ENCODE measurements at regions not wholly inside any gene's neighbourhood (a gene's known extent, or its start where the extent isn't known, plus 50 kb on each side); places are given as distances from the start of the nearest gene placed in this dataset.

GRCh38 chr3:1903111-1903510 is 195.6 kb upstream of the CNTN4 start:
- TF ChIP-seq CTCF (conservative IDR thresholded peaks at IDR 0.05; ENCODE audit: low read depth, low read length), result no peak
- no peak overlapping the region for H3K4me3 ChIP-seq (ENCODE audit: low read depth, low read length)
- DNase-seq (ENCODE audit: low read depth), result no peak

GRCh38 chr3:1907911-1908310 is 190.8 kb upstream of the CNTN4 start:
- no peak for TF ChIP-seq CTCF (conservative IDR thresholded peaks at IDR 0.05; ENCODE audit: low read depth, low read length)
- no peak overlapping the region for H3K4me3 ChIP-seq (ENCODE audit: low read depth, low read length)
- DNase-seq (ENCODE audit: low read depth), result no peak

GRCh38 chr3:1908651-1909445 is 189.8 kb upstream of the CNTN4 start:
- DNase-seq (ENCODE audit: low read depth), result no peak
- no peak overlapping the region for H3K4me3 ChIP-seq (ENCODE audit: low read depth, low read length)
- no peak for TF ChIP-seq CTCF (conservative IDR thresholded peaks at IDR 0.05; ENCODE audit: low read depth, low read length)

GRCh38 chr3:1910322-1910721 is 188.3 kb upstream of the CNTN4 start:
- TF ChIP-seq CTCF (conservative IDR thresholded peaks at IDR 0.05; ENCODE audit: low read depth, low read length), result no peak
- DNase-seq (ENCODE audit: low read depth), result no peak
- H3K4me3 ChIP-seq (ENCODE audit: low read depth, low read length), result no peak overlapping the region

GRCh38 chr3:1929788-1930414 is 168.8 kb upstream of the CNTN4 start:
- no peak overlapping the region for H3K4me3 ChIP-seq (ENCODE audit: low read depth, low read length)
- no peak for DNase-seq (ENCODE audit: low read depth)
- TF ChIP-seq CTCF (conservative IDR thresholded peaks at IDR 0.05; ENCODE audit: low read depth, low read length), result no peak

GRCh38 chr3:1938975-1939374 is 159.7 kb upstream of the CNTN4 start:
- TF ChIP-seq CTCF (conservative IDR thresholded peaks at IDR 0.05; ENCODE audit: low read depth, low read length), result no peak
- no peak for DNase-seq (ENCODE audit: low read depth)
- H3K4me3 ChIP-seq (ENCODE audit: low read depth, low read length), result no peak overlapping the region

- DNase-seq (ENCODE audit: low read depth), result no peak
- TF ChIP-seq CTCF (conservative IDR thresholded peaks at IDR 0.05; ENCODE audit: low read depth, low read length), result no peak
- H3K4me3 ChIP-seq (ENCODE audit: low read depth, low read length), result no peak overlapping the region
Observed at GRCh38 chr3:1942781-1943180, 155.9 kb upstream of the CNTN4 start.

All from epithelial cell of proximal tubule (primary cell).